ENCODE measurements at regions not wholly inside any gene's neighbourhood (a gene's known extent, or its start where the extent isn't known, plus 50 kb on each side); places are given as distances from the start of the nearest gene placed in this dataset.

DNA sequence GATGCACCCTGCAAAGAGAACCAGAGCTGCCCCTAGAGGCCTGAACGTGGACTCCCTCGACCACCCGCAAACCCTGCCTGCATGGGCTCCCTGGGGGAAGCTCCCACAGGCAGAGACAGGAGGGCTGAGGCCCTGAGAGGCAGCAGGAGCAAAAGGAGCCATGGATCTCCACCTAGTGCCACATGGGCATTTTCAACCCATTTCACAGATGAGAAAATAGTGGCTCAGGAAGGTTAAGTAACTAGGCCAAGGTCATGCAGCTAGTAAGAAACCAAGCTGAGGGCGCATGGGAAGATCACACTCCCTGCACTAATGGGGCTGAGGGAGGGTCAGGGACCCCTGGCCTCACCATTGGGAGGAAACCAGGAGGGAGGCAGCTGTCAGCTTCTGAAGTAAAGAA lies 271.7 kb upstream of the RAB6C start:
- TF ChIP-seq, protein P1, sequence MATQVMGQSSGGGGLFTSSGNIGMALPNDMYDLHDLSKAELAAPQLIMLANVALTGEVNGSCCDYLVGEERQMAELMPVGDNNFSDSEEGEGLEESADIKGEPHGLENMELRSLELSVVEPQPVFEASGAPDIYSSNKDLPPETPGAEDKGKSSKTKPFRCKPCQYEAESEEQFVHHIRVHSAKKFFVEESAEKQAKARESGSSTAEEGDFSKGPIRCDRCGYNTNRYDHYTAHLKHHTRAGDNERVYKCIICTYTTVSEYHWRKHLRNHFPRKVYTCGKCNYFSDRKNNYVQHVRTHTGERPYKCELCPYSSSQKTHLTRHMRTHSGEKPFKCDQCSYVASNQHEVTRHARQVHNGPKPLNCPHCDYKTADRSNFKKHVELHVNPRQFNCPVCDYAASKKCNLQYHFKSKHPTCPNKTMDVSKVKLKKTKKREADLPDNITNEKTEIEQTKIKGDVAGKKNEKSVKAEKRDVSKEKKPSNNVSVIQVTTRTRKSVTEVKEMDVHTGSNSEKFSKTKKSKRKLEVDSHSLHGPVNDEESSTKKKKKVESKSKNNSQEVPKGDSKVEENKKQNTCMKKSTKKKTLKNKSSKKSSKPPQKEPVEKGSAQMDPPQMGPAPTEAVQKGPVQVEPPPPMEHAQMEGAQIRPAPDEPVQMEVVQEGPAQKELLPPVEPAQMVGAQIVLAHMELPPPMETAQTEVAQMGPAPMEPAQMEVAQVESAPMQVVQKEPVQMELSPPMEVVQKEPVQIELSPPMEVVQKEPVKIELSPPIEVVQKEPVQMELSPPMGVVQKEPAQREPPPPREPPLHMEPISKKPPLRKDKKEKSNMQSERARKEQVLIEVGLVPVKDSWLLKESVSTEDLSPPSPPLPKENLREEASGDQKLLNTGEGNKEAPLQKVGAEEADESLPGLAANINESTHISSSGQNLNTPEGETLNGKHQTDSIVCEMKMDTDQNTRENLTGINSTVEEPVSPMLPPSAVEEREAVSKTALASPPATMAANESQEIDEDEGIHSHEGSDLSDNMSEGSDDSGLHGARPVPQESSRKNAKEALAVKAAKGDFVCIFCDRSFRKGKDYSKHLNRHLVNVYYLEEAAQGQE (IDR thresholded peaks at IDR 0.05; ENCODE audit: insufficient replicate concordance, low read depth): no peak
- TF ChIP-seq, protein P2, sequence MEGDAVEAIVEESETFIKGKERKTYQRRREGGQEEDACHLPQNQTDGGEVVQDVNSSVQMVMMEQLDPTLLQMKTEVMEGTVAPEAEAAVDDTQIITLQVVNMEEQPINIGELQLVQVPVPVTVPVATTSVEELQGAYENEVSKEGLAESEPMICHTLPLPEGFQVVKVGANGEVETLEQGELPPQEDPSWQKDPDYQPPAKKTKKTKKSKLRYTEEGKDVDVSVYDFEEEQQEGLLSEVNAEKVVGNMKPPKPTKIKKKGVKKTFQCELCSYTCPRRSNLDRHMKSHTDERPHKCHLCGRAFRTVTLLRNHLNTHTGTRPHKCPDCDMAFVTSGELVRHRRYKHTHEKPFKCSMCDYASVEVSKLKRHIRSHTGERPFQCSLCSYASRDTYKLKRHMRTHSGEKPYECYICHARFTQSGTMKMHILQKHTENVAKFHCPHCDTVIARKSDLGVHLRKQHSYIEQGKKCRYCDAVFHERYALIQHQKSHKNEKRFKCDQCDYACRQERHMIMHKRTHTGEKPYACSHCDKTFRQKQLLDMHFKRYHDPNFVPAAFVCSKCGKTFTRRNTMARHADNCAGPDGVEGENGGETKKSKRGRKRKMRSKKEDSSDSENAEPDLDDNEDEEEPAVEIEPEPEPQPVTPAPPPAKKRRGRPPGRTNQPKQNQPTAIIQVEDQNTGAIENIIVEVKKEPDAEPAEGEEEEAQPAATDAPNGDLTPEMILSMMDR (IDR thresholded peaks at IDR 0.05; ENCODE audit: insufficient read depth, low read length): no peak
- TF ChIP-seq POLR2AphosphoS5 (IDR thresholded peaks at IDR 0.05; ENCODE audit: low read depth): no peak
- TF ChIP-seq GABPA (IDR thresholded peaks at IDR 0.05; ENCODE audit: low read depth): no peak
- no peak for TF ChIP-seq SPI1 (IDR thresholded peaks at IDR 0.05; ENCODE audit: borderline replicate concordance, low read depth)

Measured in HL-60 (cell line).